Colonic mucosa (tissue), 4 donors: ENCODE measurements at regions not wholly inside any gene's neighbourhood (a gene's known extent, or its start where the extent isn't known, plus 50 kb on each side); places are given as distances from the start of the nearest gene placed in this dataset.

ENCODE experiments used
- DNase-seq: peaks from one replicate; pipeline ENCODE4 v3.0.0-alpha.2; 2020
- H3K27ac ChIP-seq: fragments of 200-600 bp; one replicate; pipeline ENCODE4 v1.8.0; 2021
- H3K27me3 ChIP-seq: fragments of 200-600 bp; one replicate; pipeline ENCODE4 v1.8.0; 2021
- H3K36me3 ChIP-seq: fragments of 200-600 bp; one replicate; pipeline ENCODE4 v1.8.0; 2021
- H3K4me1 ChIP-seq: fragments of 200-600 bp; one replicate; pipeline ENCODE4 v1.8.0; 2021; ENCODE audit warnings: mild to moderate bottlenecking
- H3K4me3 ChIP-seq: fragments of 200-600 bp; one replicate; pipeline ENCODE4 v1.8.0; 2021
- H3K9ac ChIP-seq, 2 donors: one replicate each; pipeline ENCODE4 v1.7.0; 2013; ENCODE audit warnings: control low read depth in 2 of 2, low read depth in 2 of 2, low read length in 2 of 2
- H3K9me3 ChIP-seq: fragments of 200-600 bp; one replicate; pipeline ENCODE4 v1.8.0; 2021
- CTCF ChIP-seq: fragments of 200-600 bp; IDR thresholded peaks from one replicate; pipeline ENCODE4 v1.8.0; 2022; ENCODE audit warnings: antibody characterized with exemption, mild to moderate bottlenecking
- intact Hi-C: fragments of 100-400 bp; cut with DNase I; formaldehyde crosslinking; loops from one replicate; pipeline ENCODE4 v1.14.1; 2022
- donor health status: healthy.
- donor health status: DM: no; HTN: no; CAD: no.
- donor health status: DM: no; HTN: no; CAD: no.

GRCh38 chr6:9250852-9251251 lies 815.5 kb upstream of the SLC35B3 start:
- no peak overlapping the region for H3K4me3 ChIP-seq
- no peaks in the 10 kb centered on the region for H3K9me3 ChIP-seq
- TF ChIP-seq CTCF = peak; percentile 21
- no peak overlapping the region for H3K27ac ChIP-seq
- H3K36me3 ChIP-seq = no peaks in the 10 kb centered on the region
- H3K27me3 ChIP-seq = no peaks in the 10 kb centered on the region
- DNase-seq = peak; percentile 24
- H3K9ac ChIP-seq = no peak overlapping the region
- intact Hi-C loops = loop anchor here (10.0 kb wide), 1 partner anchor 1174 kb away; no protein-coding TSS in a partner anchor
- no peaks in the 10 kb centered on the region for H3K4me1 ChIP-seq

- no peak for TF ChIP-seq CTCF
- intact Hi-C loops = no loop called here
- H3K4me3 ChIP-seq = no peak overlapping the region
These were observed 812.8 kb upstream of the SLC35B3 start for GRCh38 chr6:9248133-9248532.

GRCh38 chr6:9240861-9241260 lies 805.5 kb upstream of the SLC35B3 start:
- Histone ChIP-seq H3K4me3 (no peak overlapping the region), H3K27ac (no peak overlapping the region), H3K9me3 (no peaks in the 10 kb centered on the region), H3K9ac (no peak overlapping the region), H3K36me3 (no peaks in the 10 kb centered on the region), H3K4me1 (no peaks in the 10 kb centered on the region), H3K27me3 (no peaks in the 10 kb centered on the region)
- TF ChIP-seq CTCF = no peak
- DNase-seq = no peak
- intact Hi-C loops = no loop called here

More at GRCh38 chr6:9248133-9248532, 812.8 kb upstream of the SLC35B3 start:
- no peaks in the 10 kb centered on the region for H3K9me3 ChIP-seq
- no peaks in the 10 kb centered on the region for H3K4me1 ChIP-seq
- no peak overlapping the region for H3K27ac ChIP-seq
- H3K27me3 ChIP-seq = no peaks in the 10 kb centered on the region
- no peaks in the 10 kb centered on the region for H3K36me3 ChIP-seq
- DNase-seq = no peak
- no peak overlapping the region for H3K9ac ChIP-seq

- Histone ChIP-seq H3K27ac (no peak overlapping the region), H3K4me1 (no peaks in the 10 kb centered on the region), H3K9me3 (no peaks in the 10 kb centered on the region), H3K4me3 (no peak overlapping the region), H3K9ac (no peak overlapping the region), H3K27me3 (no peaks in the 10 kb centered on the region), H3K36me3 (no peaks in the 10 kb centered on the region)
- no peak for TF ChIP-seq CTCF
- DNase-seq = no peak
- intact Hi-C loops = no loop called here
These were observed 801.1 kb upstream of the SLC35B3 start for GRCh38 chr6:9236443-9236842.

- no peaks in the 10 kb centered on the region for H3K4me1 ChIP-seq
- no peaks in the 10 kb centered on the region for H3K36me3 ChIP-seq
- no peak overlapping the region for H3K9ac ChIP-seq
- no peak for TF ChIP-seq CTCF
- no peak overlapping the region for H3K27ac ChIP-seq
- intact Hi-C loops = no loop called here
- no peak for DNase-seq
- no peak overlapping the region for H3K4me3 ChIP-seq
- no peaks in the 10 kb centered on the region for H3K9me3 ChIP-seq
- no peaks in the 10 kb centered on the region for H3K27me3 ChIP-seq
These were observed 798.3 kb upstream of the SLC35B3 start for GRCh38 chr6:9233686-9234085.

GRCh38 chr6:9233226-9233625 lies 797.9 kb upstream of the SLC35B3 start:
- intact Hi-C loops = no loop called here
- no peaks in the 10 kb centered on the region for H3K4me1 ChIP-seq
- DNase-seq = no peak
- H3K36me3 ChIP-seq = no peaks in the 10 kb centered on the region
- no peak overlapping the region for H3K4me3 ChIP-seq
- no peak for TF ChIP-seq CTCF
- H3K9me3 ChIP-seq = no peaks in the 10 kb centered on the region
- H3K9ac ChIP-seq = no peak overlapping the region
- no peak overlapping the region for H3K27ac ChIP-seq
- no peaks in the 10 kb centered on the region for H3K27me3 ChIP-seq
